ENCODE measurements at regions not wholly inside any gene's neighbourhood (a gene's known extent, or its start where the extent isn't known, plus 50 kb on each side); places are given as distances from the start of the nearest gene placed in this dataset.

DNA sequence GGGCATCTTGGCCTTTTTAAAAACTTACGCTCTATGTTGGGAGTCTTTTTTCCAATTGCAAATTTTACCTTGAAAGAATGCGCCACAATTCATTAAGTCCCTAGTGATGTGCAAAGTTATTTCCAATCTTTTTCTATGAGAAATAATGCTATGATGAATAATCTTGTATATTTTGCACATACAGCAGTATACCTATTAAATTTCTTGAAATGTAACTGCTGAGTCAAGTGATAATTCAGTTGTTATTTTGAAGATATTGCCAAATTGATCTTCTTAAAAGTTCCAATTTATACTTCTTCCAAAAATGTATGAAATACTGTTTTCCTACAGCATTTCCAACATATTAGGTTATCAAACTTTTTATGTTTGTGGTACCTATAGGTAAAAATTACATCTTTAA, 92.8 kb upstream of the PPP2R2B start:
- DNase-seq (ENCODE audit: low read depth, low spot score) (no peak), FAIRE-seq (no peak)
- no peaks in the 10 kb centered on the region for H3K9me3 ChIP-seq (ENCODE audit: control insufficient read depth, low read depth, low read length)
- H3K79me2 ChIP-seq (ENCODE audit: control insufficient read depth, insufficient read depth, low read length): no peaks in the 10 kb centered on the region
- H3K27me3 ChIP-seq (ENCODE audit: control insufficient read depth, extremely low read depth, insufficient read depth, low read length): no peaks in the 10 kb centered on the region
- TF ChIP-seq, protein P1, sequence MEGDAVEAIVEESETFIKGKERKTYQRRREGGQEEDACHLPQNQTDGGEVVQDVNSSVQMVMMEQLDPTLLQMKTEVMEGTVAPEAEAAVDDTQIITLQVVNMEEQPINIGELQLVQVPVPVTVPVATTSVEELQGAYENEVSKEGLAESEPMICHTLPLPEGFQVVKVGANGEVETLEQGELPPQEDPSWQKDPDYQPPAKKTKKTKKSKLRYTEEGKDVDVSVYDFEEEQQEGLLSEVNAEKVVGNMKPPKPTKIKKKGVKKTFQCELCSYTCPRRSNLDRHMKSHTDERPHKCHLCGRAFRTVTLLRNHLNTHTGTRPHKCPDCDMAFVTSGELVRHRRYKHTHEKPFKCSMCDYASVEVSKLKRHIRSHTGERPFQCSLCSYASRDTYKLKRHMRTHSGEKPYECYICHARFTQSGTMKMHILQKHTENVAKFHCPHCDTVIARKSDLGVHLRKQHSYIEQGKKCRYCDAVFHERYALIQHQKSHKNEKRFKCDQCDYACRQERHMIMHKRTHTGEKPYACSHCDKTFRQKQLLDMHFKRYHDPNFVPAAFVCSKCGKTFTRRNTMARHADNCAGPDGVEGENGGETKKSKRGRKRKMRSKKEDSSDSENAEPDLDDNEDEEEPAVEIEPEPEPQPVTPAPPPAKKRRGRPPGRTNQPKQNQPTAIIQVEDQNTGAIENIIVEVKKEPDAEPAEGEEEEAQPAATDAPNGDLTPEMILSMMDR (optimal IDR thresholded peaks at IDR 0.05 in 1 of 3, IDR thresholded peaks at IDR 0.05 in 1 of 3, conservative IDR thresholded peaks at IDR 0.05 in 1 of 3; ENCODE audit: extremely low read depth in 1 of 3, insufficient read depth in 2 of 3, low read length in 3 of 3): no peak
- no peak for TF ChIP-seq EZH2 (IDR thresholded peaks at IDR 0.05; ENCODE audit: low read length)
- no peaks in the 10 kb centered on the region for H3K9me1 ChIP-seq (ENCODE audit: control insufficient read depth, extremely low read depth, insufficient read depth, low read length)
- no peaks in the 10 kb centered on the region for H3K36me3 ChIP-seq (ENCODE audit: control insufficient read depth in 2 of 2, extremely low read depth in 1 of 2, insufficient read depth in 2 of 2, low read length in 2 of 2)
- H3K4me3 ChIP-seq (ENCODE audit: control insufficient read depth in 2 of 3, extremely low read depth in 1 of 3, insufficient read depth in 2 of 3, low read depth in 1 of 3, low read length in 3 of 3): no peak overlapping the region
- H3K4me2 ChIP-seq (ENCODE audit: control insufficient read depth, extremely low read depth, insufficient read depth, low read depth, low read length): no peak overlapping the region
- no peaks in the 10 kb centered on the region for H4K20me1 ChIP-seq (ENCODE audit: control insufficient read depth, extremely low read depth, insufficient read depth, low read length)
- no peak overlapping the region for H3K27ac ChIP-seq (ENCODE audit: control insufficient read depth, insufficient read depth, low read length)
- H3K4me1 ChIP-seq (ENCODE audit: control insufficient read depth, extremely low read depth, insufficient read depth, low read length): no peaks in the 10 kb centered on the region
- H3K9ac ChIP-seq (ENCODE audit: control insufficient read depth, extremely low read depth, insufficient read depth, low read length): no peak overlapping the region
- H2AFZ ChIP-seq (ENCODE audit: control insufficient read depth, low read length): no peak overlapping the region
- dilution Hi-C loops (cut with MboI; ENCODE audit: extremely low pct_ligation_motif_present, low sequenced_read_pairs): loop anchor here (25.0 kb wide), 2 partner anchors 309 to 434 kb away; no protein-coding TSS in a partner anchor

DNA sequence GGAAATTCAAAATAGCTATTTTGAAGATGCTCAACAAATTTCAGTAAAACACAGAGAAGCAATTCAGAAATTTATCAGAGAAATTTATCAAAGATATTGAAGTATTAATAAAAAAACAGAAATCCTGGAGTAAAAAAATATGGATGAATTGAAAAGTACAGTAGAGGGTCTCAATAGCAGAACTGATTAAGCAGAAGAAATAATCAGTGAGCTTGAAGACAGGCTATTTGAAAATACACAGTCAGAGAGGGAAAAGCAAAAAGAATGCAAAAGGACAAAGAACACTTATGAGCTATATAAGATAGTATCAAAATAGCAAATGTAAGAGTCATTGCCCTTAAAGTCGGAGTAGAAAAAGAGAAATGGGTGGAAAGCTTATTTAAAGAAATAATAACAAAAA, 107.9 kb upstream of the PPP2R2B start:
- no peak overlapping the region for H2AFZ ChIP-seq (ENCODE audit: control insufficient read depth, low read length)
- no peaks in the 10 kb centered on the region for H3K9me1 ChIP-seq (ENCODE audit: control insufficient read depth, extremely low read depth, insufficient read depth, low read length)
- H3K4me2 ChIP-seq (ENCODE audit: control insufficient read depth, extremely low read depth, insufficient read depth, low read depth, low read length): no peak overlapping the region
- FAIRE-seq (no peak), DNase-seq (ENCODE audit: low read depth, low spot score) (no peak)
- dilution Hi-C loops (cut with MboI; ENCODE audit: extremely low pct_ligation_motif_present, low sequenced_read_pairs): no loop called here
- no peak overlapping the region for H3K9ac ChIP-seq (ENCODE audit: control insufficient read depth, extremely low read depth, insufficient read depth, low read length)
- no peaks in the 10 kb centered on the region for H3K79me2 ChIP-seq (ENCODE audit: control insufficient read depth, insufficient read depth, low read length)
- no peaks in the 10 kb centered on the region for H3K27me3 ChIP-seq (ENCODE audit: control insufficient read depth, extremely low read depth, insufficient read depth, low read length)
- H3K9me3 ChIP-seq (ENCODE audit: control insufficient read depth, low read depth, low read length): no peaks in the 10 kb centered on the region
- TF ChIP-seq, protein P1 (optimal IDR thresholded peaks at IDR 0.05 in 1 of 3, IDR thresholded peaks at IDR 0.05 in 1 of 3, conservative IDR thresholded peaks at IDR 0.05 in 1 of 3; ENCODE audit: extremely low read depth in 1 of 3, insufficient read depth in 2 of 3, low read length in 3 of 3): no peak
- TF ChIP-seq EZH2 (IDR thresholded peaks at IDR 0.05; ENCODE audit: low read length): no peak
- no peak overlapping the region for H3K4me3 ChIP-seq (ENCODE audit: control insufficient read depth in 2 of 3, extremely low read depth in 1 of 3, insufficient read depth in 2 of 3, low read depth in 1 of 3, low read length in 3 of 3)
- H3K27ac ChIP-seq (ENCODE audit: control insufficient read depth, insufficient read depth, low read length): no peak overlapping the region
- no peaks in the 10 kb centered on the region for H4K20me1 ChIP-seq (ENCODE audit: control insufficient read depth, extremely low read depth, insufficient read depth, low read length)
- no peaks in the 10 kb centered on the region for H3K36me3 ChIP-seq (ENCODE audit: control insufficient read depth in 2 of 2, extremely low read depth in 1 of 2, insufficient read depth in 2 of 2, low read length in 2 of 2)
- H3K4me1 ChIP-seq (ENCODE audit: control insufficient read depth, extremely low read depth, insufficient read depth, low read length): no peaks in the 10 kb centered on the region
